ENCODE measurements at regions not wholly inside any gene's neighbourhood (a gene's known extent, or its start where the extent isn't known, plus 50 kb on each side); places are given as distances from the start of the nearest gene placed in this dataset.

DNA sequence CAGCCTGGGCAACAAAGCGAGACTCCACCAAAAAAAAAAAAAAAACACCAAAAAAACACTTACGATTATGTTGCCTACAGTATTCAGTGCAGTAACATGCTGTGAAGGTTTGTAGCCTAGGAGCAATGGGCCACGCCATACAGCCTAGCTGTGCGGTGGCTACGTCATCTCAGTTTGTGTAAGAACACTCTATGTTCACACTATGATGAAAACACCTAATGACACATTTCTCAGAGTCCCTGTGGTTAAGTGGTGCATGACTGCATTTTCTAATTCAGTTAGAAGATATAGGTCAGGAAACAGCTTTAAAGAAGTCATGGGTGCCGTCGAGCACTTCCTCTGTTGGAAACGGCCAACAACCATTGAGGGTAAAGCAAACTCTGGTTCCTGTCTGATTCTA, 75.7 kb upstream of the ANO1 start:
- TF ChIP-seq POLR2A (IDR thresholded peaks at IDR 0.05) (no peak), EP300 (IDR thresholded peaks at IDR 0.05) (no peak)
- TF ChIP-seq, protein P1, sequence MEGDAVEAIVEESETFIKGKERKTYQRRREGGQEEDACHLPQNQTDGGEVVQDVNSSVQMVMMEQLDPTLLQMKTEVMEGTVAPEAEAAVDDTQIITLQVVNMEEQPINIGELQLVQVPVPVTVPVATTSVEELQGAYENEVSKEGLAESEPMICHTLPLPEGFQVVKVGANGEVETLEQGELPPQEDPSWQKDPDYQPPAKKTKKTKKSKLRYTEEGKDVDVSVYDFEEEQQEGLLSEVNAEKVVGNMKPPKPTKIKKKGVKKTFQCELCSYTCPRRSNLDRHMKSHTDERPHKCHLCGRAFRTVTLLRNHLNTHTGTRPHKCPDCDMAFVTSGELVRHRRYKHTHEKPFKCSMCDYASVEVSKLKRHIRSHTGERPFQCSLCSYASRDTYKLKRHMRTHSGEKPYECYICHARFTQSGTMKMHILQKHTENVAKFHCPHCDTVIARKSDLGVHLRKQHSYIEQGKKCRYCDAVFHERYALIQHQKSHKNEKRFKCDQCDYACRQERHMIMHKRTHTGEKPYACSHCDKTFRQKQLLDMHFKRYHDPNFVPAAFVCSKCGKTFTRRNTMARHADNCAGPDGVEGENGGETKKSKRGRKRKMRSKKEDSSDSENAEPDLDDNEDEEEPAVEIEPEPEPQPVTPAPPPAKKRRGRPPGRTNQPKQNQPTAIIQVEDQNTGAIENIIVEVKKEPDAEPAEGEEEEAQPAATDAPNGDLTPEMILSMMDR (IDR thresholded peaks at IDR 0.05): no peak
- intact Hi-C loops (cut with DNase I): no loop called here
- 76 to 87% (median 76%) methylated on average over 8 of the region's 8 CpGs for WGBS, 3 donors
- Histone ChIP-seq H3K27me3 (no peaks in the 10 kb centered on the region), H3K4me1 (ENCODE audit: insufficient read depth) (no peaks in the 10 kb centered on the region), H3K4me3 (no peak overlapping the region), H3K36me3 (no peaks in the 10 kb centered on the region), H3K27ac (no peak overlapping the region), H3K9me3 (no peaks in the 10 kb centered on the region)
- DNase-seq: no peak

DNA sequence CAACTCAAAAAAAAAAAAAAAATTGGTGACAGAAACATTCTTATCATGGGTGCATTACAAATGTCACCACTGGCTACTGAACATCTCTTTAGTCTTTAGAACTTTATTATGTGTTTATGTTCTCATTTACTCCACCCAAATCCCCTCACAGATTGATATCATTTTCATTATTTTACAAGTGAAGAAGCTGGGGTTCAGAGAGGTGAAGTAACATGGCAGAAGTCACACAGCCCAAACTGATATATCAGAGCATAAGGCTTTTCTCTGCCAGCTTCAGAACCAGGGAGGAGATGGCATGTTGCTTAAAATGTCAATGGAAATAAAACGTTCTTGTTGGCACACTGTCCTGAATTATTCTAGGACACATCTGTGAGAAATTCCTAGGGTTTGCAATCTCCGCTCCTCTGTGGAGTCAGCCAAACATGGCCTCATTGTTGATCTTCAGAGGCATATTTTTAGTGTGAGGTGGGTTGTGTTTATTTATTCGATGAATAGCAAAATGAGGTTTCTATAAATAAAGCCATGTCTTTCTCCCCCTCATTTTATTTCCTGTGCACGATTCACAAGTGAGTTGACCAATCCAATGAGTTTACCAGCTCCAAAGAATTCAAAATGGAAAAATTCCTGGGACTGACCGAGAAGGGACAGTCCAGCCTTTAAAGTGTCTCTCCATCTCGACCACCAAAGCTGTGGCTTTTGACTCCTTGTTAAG, 72.9 kb upstream of the ANO1 start:
- no peak for DNase-seq
- Histone ChIP-seq H3K36me3 (no peaks in the 10 kb centered on the region), H3K27ac (no peak overlapping the region), H3K4me1 (ENCODE audit: insufficient read depth) (no peaks in the 10 kb centered on the region), H3K27me3 (no peaks in the 10 kb centered on the region), H3K4me3 (no peak overlapping the region), H3K9me3 (no peaks in the 10 kb centered on the region)
- WGBS, 3 donors: 3 to 7% (median 4%) methylated on average over 6 of the region's 6 CpGs
- TF ChIP-seq EP300 (IDR thresholded peaks at IDR 0.05) (no peak), POLR2A (IDR thresholded peaks at IDR 0.05) (no peak)
- TF ChIP-seq, protein P1 (IDR thresholded peaks at IDR 0.05): no peak
- intact Hi-C loops (cut with DNase I): no loop called here

DNA sequence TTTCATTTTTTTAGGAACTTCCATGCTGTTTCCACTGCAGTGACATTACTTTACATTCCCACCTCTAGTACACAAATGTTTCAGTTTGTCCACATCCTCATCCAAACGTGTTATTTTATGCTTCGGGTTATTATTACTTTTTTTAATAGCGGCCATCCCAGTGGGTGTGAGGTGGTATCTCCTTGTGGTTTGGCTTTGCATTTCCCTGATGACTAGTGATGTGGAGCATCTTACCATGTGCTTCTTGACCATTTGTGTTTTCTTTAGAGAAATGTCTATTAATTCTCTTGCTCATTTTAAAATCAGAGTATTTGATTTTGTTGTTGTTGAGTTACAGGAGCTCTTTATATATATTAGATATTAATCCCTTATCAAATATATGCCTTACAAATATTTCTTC, 70.3 kb upstream of the ANO1 start:
- WGBS, 3 donors: 67 to 91% (median 86%) methylated on average over 3 of the region's 3 CpGs
- intact Hi-C loops (cut with DNase I): no loop called here

DNA sequence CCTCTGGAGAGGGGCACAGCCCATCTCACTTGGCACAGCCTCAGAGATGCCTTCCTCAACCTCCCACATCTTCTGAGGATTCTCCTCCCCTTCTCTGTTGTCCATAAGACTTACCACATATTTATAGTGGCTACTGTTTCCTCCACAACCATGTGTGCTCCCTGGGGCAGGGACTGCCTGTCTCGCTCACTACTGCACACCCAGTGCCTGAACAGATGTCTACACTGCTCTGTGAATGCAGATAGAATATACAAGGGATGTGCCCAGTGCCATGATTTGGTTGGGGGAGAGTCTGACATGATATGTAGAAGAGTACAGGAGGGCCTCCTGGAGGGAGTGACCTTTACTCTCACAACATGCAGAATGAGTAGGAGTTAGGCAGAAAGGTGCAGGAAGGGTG, 67.3 kb upstream of the ANO1 start:
- TF ChIP-seq POLR2A (IDR thresholded peaks at IDR 0.05) (no peak), EP300 (IDR thresholded peaks at IDR 0.05) (no peak)
- TF ChIP-seq, protein P1 (IDR thresholded peaks at IDR 0.05): no peak

More for the DNA sequence above, 70.3 kb upstream of the ANO1 start:
- Histone ChIP-seq H3K27me3 (no peaks in the 10 kb centered on the region), H3K4me3 (no peak overlapping the region), H3K27ac (no peak overlapping the region), H3K36me3 (no peaks in the 10 kb centered on the region), H3K4me1 (ENCODE audit: insufficient read depth) (no peaks in the 10 kb centered on the region), H3K9me3 (no peaks in the 10 kb centered on the region)
- TF ChIP-seq POLR2A (IDR thresholded peaks at IDR 0.05) (no peak), EP300 (IDR thresholded peaks at IDR 0.05) (no peak)
- TF ChIP-seq, protein P1 (IDR thresholded peaks at IDR 0.05): no peak
- DNase-seq: no peak

More for the DNA sequence above, 67.3 kb upstream of the ANO1 start:
- Histone ChIP-seq H3K36me3 (no peaks in the 10 kb centered on the region), H3K27ac (no peak overlapping the region), H3K4me1 (ENCODE audit: insufficient read depth) (no peaks in the 10 kb centered on the region), H3K9me3 (no peaks in the 10 kb centered on the region), H3K27me3 (no peaks in the 10 kb centered on the region), H3K4me3 (no peak overlapping the region)
- 65 to 75% (median 65%) methylated on average over 1 of the region's 1 CpG for whole genome bisulfite sequencing, 3 donors
- DNase-seq: no peak
- intact Hi-C loops (cut with DNase I): no loop called here

Data from ovary (tissue), 7 donors.